CD14-positive monocyte (primary cell): ENCODE measurements at regions not wholly inside any gene's neighbourhood (a gene's known extent, or its start where the extent isn't known, plus 50 kb on each side); places are given as distances from the start of the nearest gene placed in this dataset.

Experiments
- DNase-seq, 3 donors: peaks; one replicate each; pipeline ENCODE4 v3.0.0-alpha.2; 2011 to 2022
- H2AFZ ChIP-seq: 2 replicates; pipeline ENCODE4 v1.6.0; 2012; ENCODE audit warnings: mild to moderate bottlenecking, low read depth, low read length, inconsistent platforms; ENCODE audit not compliant: insufficient read depth, poor library complexity, severe bottlenecking
- H3K27ac ChIP-seq, 2 donors: 1 replicate in 1 of 2; 2 replicates in 1 of 2; pipeline ENCODE4 v1.5.1; 2012 to 2013; ENCODE audit warnings: low read length in 2 of 2, control low read depth in 1 of 2, inconsistent platforms in 1 of 2, low read depth in 1 of 2, mild to moderate bottlenecking in 1 of 2
- H3K27me3 ChIP-seq, 2 donors: one replicate each; pipeline versions ENCODE4 v1.6.0 to v1.6.1; 2011 to 2013; ENCODE audit warnings: low read length in 2 of 2; ENCODE audit not compliant: control insufficient read depth in 2 of 2, insufficient read depth in 2 of 2
- H3K36me3 ChIP-seq, 2 donors: replicated peaks in 1 of 2; 1 replicate in 1 of 2; 2 replicates in 1 of 2; pipeline versions ENCODE4 v1.5.1 to v1.6.1; 2012 to 2013; ENCODE audit warnings: low read length in 2 of 2, control low read depth in 1 of 2, inconsistent platforms in 1 of 2, mild to moderate bottlenecking in 1 of 2; ENCODE audit not compliant: insufficient read depth in 2 of 2, control insufficient read depth in 1 of 2
- H3K4me1 ChIP-seq, 2 donors: 1 replicate in 1 of 2; 2 replicates in 1 of 2; pipeline versions ENCODE4 v1.5.1 to v1.6.1; 2012 to 2013; ENCODE audit warnings: low read length in 2 of 2, control low read depth in 1 of 2, inconsistent platforms in 1 of 2, mild to moderate bottlenecking in 1 of 2, moderate library complexity in 1 of 2; ENCODE audit not compliant: insufficient read depth in 2 of 2, control insufficient read depth in 1 of 2
- H3K4me2 ChIP-seq: replicated peaks from 2 replicates; pipeline ENCODE3; 2012; ENCODE audit warnings: low read length, moderate library complexity, mild to moderate bottlenecking; ENCODE audit not compliant: poor library complexity, severe bottlenecking; ENCODE audit errors: extremely low read depth
- H3K4me3 ChIP-seq, 3 experiments: fragments of 200-600 bp in 1 of 3; sonication (generic) in 1 of 3; replicated peaks in 1 of 3; 1 replicate in 2 of 3; 2 replicates in 1 of 3; pipeline ENCODE4 v1.5.1; 2011 to 2013; ENCODE audit warnings: low read length in 3 of 3, mild to moderate bottlenecking in 3 of 3, control low read depth in 2 of 3, low read depth in 2 of 3, inconsistent platforms in 1 of 3, moderate library complexity in 1 of 3
- H3K79me2 ChIP-seq: 2 replicates; pipeline ENCODE4 v1.6.0; 2012; ENCODE audit warnings: mild to moderate bottlenecking, control low read depth, inconsistent platforms, low read length, moderate library complexity; ENCODE audit not compliant: insufficient read depth
- H3K9ac ChIP-seq: 2 replicates; pipeline ENCODE4 v1.6.0; 2017; ENCODE audit warnings: low read length, mild to moderate bottlenecking; ENCODE audit not compliant: insufficient read depth, poor library complexity, severe bottlenecking
- H3K9me3 ChIP-seq, 2 donors: replicated peaks in 1 of 2; 1 replicate in 1 of 2; 2 replicates in 1 of 2; pipeline versions ENCODE4 v1.5.1 to v1.6.1; 2012 to 2013; ENCODE audit warnings: low read length in 2 of 2, control low read depth in 1 of 2; ENCODE audit not compliant: control insufficient read depth in 1 of 2, insufficient read depth in 1 of 2
- H4K20me1 ChIP-seq: 2 replicates; pipeline ENCODE4 v1.6.0; 2012; ENCODE audit warnings: mild to moderate bottlenecking, low read length, control low read depth, moderate library complexity; ENCODE audit not compliant: insufficient read depth
- H3K27ac Mint-ChIP-seq, 7 donors: one replicate each; pipeline ENCODE4 v1.8.0; 2020; ENCODE audit warnings: mild to moderate bottlenecking in 7 of 7, mixed read lengths in 7 of 7, moderate library complexity in 6 of 7, inconsistent platforms in 2 of 7
- H3K27me3 Mint-ChIP-seq, 3 donors: one replicate each; pipeline ENCODE4 v1.8.0; 2021 to 2022; ENCODE audit warnings: low read depth in 3 of 3, mild to moderate bottlenecking in 3 of 3, mixed read lengths in 3 of 3, moderate library complexity in 3 of 3, inconsistent platforms in 1 of 3
- H3K36me3 Mint-ChIP-seq, 2 donors: one replicate each; pipeline ENCODE4 v1.8.0; 2020; ENCODE audit warnings: mixed read lengths in 2 of 2, inconsistent platforms in 1 of 2, mild to moderate bottlenecking in 1 of 2
- H3K4me1 Mint-ChIP-seq: one replicate; pipeline ENCODE4 v1.8.0; 2020; ENCODE audit warnings: mild to moderate bottlenecking, mixed read lengths
- H3K4me3 Mint-ChIP-seq, 2 donors: one replicate each; pipeline ENCODE4 v1.8.0; 2020; ENCODE audit warnings: mild to moderate bottlenecking in 2 of 2, mixed read lengths in 2 of 2, moderate library complexity in 1 of 2
- H3K9me3 Mint-ChIP-seq, 7 donors: one replicate each; pipeline ENCODE4 v1.8.0; 2020 to 2022; ENCODE audit warnings: mixed read lengths in 7 of 7, mild to moderate bottlenecking in 6 of 7, moderate library complexity in 6 of 7, inconsistent platforms in 2 of 7
- CTCF ChIP-seq: fragments of 200-600 bp; IDR thresholded peaks from one replicate; pipeline ENCODE4 v1.8.0; 2022; ENCODE audit warnings: antibody characterized with exemption, mild to moderate bottlenecking
- WGBS: methylation state at CpG from one replicate; pipeline ENCODE4 v1.1.5; 2013; ENCODE audit warnings: missing lambda C conversion rate; ENCODE audit not compliant: insufficient coverage; 5-methylcytosine and 5-hydroxymethylcytosine counted together
- intact Hi-C, 2 donors: fragments of 100-400 bp; cut with micrococcal nuclease; formaldehyde crosslinking; loops; one replicate each; pipeline versions ENCODE4 v1.15.0 to v1.15.1; 2023

GRCh38 chr9:75445144-75445543 is 356.8 kb downstream of the OSTF1 start:
- peaks cover 2 to 12% (median 6%) of the 10 kb centered on the region in 7 donors for H3K9me3 Mint-ChIP-seq
- no peak overlapping the region for H3K4me3 Mint-ChIP-seq
- H3K27me3 Mint-ChIP-seq = peaks cover 0 to 5% (median 0%) of the 10 kb centered on the region in 3 donors
- no peaks in the 10 kb centered on the region for H4K20me1 ChIP-seq
- H3K27me3 ChIP-seq = no peaks in the 10 kb centered on the region
- no peak for TF ChIP-seq CTCF
- H3K36me3 Mint-ChIP-seq = no peaks in the 10 kb centered on the region
- H3K27ac Mint-ChIP-seq = no peak overlapping the region
- no peaks in the 10 kb centered on the region for H3K4me1 ChIP-seq
- no peaks in the 10 kb centered on the region for H3K4me1 Mint-ChIP-seq
- no peak overlapping the region for H3K27ac ChIP-seq
- no peak overlapping the region for H3K4me2 ChIP-seq
- intact Hi-C loops = no loop called here
- no peak overlapping the region for H3K9ac ChIP-seq
- no peaks in the 10 kb centered on the region for H3K79me2 ChIP-seq
- no peak overlapping the region for H2AFZ ChIP-seq
- no peaks in the 10 kb centered on the region for H3K36me3 ChIP-seq
- DNase-seq = no peak
- peaks cover 0 to 4% of the 10 kb centered on the region in 2 donors for H3K9me3 ChIP-seq
- H3K4me3 ChIP-seq = no peak overlapping the region

DNA sequence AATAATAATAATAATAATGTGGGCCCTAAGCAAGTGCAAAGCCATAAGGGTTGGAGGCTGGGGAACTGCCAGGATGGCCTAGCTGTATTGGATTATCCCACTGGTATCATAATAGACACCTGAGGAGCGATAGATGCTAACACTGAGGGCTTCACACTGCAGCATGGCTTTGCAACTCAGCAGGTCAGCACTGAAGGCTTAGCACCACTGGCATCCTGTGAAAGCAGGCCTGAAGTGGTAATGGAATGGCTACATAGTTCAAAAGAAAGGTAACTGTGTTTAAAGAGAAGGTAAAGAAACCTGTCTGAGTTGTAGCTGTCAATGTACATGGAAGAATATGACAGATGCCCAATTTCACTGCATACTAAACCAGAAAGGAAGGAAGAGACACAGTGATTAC is 359.0 kb downstream of the OSTF1 start:
- 86% methylated on average over 1 of the region's 1 CpG for WGBS
- intact Hi-C loops = no loop called here

More for the DNA sequence above, 359.0 kb downstream of the OSTF1 start:
- Histone ChIP-seq H3K4me3 (no peak overlapping the region), H3K79me2 (no peaks in the 10 kb centered on the region), H3K27me3 (no peaks in the 10 kb centered on the region), H4K20me1 (no peaks in the 10 kb centered on the region), H3K36me3 (no peaks in the 10 kb centered on the region), H3K9me3 (peaks cover 0 to 4% of the 10 kb centered on the region in 2 donors), H3K9ac (no peak overlapping the region), H2AFZ (no peak overlapping the region), H3K4me1 (no peaks in the 10 kb centered on the region), H3K4me2 (no peak overlapping the region), H3K27ac (no peak overlapping the region)
- Mint-ChIP-seq H3K4me3 (no peak overlapping the region), H3K27ac (no peak overlapping the region), H3K36me3 (no peaks in the 10 kb centered on the region), H3K27me3 (peaks cover 0 to 7% (median 0%) of the 10 kb centered on the region in 3 donors), H3K9me3 (peaks cover 2 to 12% (median 6%) of the 10 kb centered on the region in 7 donors), H3K4me1 (no peaks in the 10 kb centered on the region)
- TF ChIP-seq CTCF = no peak
- DNase-seq = no peak
